ENCODE measurements at regions not wholly inside any gene's neighbourhood (a gene's known extent, or its start where the extent isn't known, plus 50 kb on each side); places are given as distances from the start of the nearest gene placed in this dataset.

DNA sequence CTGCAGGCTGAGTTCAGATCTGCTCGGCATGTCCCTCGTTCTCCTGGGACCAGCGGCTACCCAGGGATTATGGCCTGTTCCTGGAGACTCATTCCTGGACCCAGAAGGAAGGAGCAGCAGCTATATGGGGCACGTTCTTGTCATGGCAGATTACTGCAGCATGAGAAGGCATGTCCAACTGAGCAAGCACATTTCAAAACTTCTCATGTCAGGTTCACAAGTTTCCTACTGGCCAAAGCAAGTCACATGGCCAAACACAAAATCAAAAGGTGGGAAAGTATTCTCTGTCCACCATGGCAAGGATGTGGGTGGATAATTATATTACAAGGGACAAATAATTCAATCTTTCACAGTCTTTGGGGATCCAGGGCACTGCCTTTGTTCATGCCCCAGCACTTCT, 71.9 kb upstream of the C15orf39 start:
- no peaks in the 10 kb centered on the region for H3K9me3 ChIP-seq
- TF ChIP-seq, protein P1, sequence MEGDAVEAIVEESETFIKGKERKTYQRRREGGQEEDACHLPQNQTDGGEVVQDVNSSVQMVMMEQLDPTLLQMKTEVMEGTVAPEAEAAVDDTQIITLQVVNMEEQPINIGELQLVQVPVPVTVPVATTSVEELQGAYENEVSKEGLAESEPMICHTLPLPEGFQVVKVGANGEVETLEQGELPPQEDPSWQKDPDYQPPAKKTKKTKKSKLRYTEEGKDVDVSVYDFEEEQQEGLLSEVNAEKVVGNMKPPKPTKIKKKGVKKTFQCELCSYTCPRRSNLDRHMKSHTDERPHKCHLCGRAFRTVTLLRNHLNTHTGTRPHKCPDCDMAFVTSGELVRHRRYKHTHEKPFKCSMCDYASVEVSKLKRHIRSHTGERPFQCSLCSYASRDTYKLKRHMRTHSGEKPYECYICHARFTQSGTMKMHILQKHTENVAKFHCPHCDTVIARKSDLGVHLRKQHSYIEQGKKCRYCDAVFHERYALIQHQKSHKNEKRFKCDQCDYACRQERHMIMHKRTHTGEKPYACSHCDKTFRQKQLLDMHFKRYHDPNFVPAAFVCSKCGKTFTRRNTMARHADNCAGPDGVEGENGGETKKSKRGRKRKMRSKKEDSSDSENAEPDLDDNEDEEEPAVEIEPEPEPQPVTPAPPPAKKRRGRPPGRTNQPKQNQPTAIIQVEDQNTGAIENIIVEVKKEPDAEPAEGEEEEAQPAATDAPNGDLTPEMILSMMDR (IDR thresholded peaks at IDR 0.05): no peak
- TF ChIP-seq EP300 (IDR thresholded peaks at IDR 0.05): no peak
- TF ChIP-seq POLR2A (IDR thresholded peaks at IDR 0.05; ENCODE audit: low read depth): no peak
- no peak for TF ChIP-seq POLR2AphosphoS5 (IDR thresholded peaks at IDR 0.05)
- peaks cover 0 to 5% (median 4%) of the 10 kb centered on the region in 4 donors for H3K4me1 ChIP-seq
- H3K4me3 ChIP-seq: no peak overlapping the region
- intact Hi-C loops (cut with DNase I): no loop called here
- no peak for DNase-seq (ENCODE audit: extremely low spot score)
- no peak overlapping the region for H3K27ac ChIP-seq (replicated peaks in 1 of 4)
- 79% methylated on average over 4 of the region's 4 CpGs for WGBS
- no peaks in the 10 kb centered on the region for H3K27me3 ChIP-seq
- no peaks in the 10 kb centered on the region for H3K36me3 ChIP-seq

DNA sequence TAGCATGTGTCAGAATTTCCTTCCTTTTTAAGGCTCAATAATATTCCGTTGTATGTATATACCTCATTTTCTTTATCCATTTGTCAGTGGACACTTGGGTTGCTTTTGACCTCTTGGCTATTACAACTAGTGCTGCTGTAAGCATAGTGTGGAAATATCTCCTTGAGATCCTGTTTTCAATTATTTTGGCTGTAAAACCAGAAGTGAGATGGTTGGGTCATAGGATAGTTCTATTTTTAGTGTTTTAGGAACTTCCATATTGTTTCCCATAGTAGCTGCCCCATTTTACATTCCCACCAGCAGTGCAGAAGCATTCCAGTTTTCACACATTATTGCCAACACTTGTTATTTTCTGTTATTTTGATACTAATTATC, 70.4 kb upstream of the C15orf39 start:
- Histone ChIP-seq H3K36me3 (no peaks in the 10 kb centered on the region), H3K27me3 (no peaks in the 10 kb centered on the region), H3K4me1 (no peaks in the 10 kb centered on the region), H3K9me3 (no peaks in the 10 kb centered on the region), H3K27ac (replicated peaks in 1 of 4) (no peak overlapping the region), H3K4me3 (no peak overlapping the region)
- TF ChIP-seq, protein P1 (IDR thresholded peaks at IDR 0.05): no peak
- TF ChIP-seq EP300 (IDR thresholded peaks at IDR 0.05) (no peak), POLR2AphosphoS5 (IDR thresholded peaks at IDR 0.05) (no peak), POLR2A (IDR thresholded peaks at IDR 0.05; ENCODE audit: low read depth) (no peak)
- WGBS: 91% methylated on average over 1 of the region's 1 CpG
- intact Hi-C loops (cut with DNase I): no loop called here
- no peak for DNase-seq (ENCODE audit: extremely low spot score)

DNA sequence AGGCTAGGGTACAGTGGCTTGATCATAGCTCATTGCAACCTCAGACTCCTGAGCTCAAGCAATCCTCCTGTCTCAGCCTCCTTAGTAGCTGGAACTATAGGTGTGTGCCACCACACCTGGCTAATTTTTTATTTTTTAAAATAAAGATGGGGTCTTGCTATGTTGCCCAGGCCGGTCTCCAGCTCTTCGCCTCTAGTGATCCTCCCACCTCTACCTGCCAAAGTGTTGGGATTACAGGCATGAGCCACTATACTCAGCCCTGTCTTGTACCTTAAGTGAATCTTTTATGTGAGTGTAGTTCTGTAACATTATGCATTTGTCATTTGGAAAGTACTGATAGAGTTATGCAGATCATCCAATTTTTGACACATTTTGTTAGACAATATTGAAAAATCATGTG, 66.9 kb upstream of the C15orf39 start:
- no peak overlapping the region for H3K4me3 ChIP-seq
- WGBS: 100% methylated on average over 2 of the region's 2 CpGs
- no peaks in the 10 kb centered on the region for H3K27me3 ChIP-seq
- H3K9me3 ChIP-seq: no peaks in the 10 kb centered on the region
- no peaks in the 10 kb centered on the region for H3K4me1 ChIP-seq
- H3K36me3 ChIP-seq: no peaks in the 10 kb centered on the region
- intact Hi-C loops (cut with DNase I): no loop called here
- TF ChIP-seq, protein P1 (IDR thresholded peaks at IDR 0.05): no peak
- TF ChIP-seq EP300 (IDR thresholded peaks at IDR 0.05): no peak
- no peak for TF ChIP-seq POLR2A (IDR thresholded peaks at IDR 0.05; ENCODE audit: low read depth)
- TF ChIP-seq POLR2AphosphoS5 (IDR thresholded peaks at IDR 0.05): no peak
- no peak overlapping the region for H3K27ac ChIP-seq (replicated peaks in 1 of 4)
- no peak for DNase-seq (ENCODE audit: extremely low spot score)

DNA sequence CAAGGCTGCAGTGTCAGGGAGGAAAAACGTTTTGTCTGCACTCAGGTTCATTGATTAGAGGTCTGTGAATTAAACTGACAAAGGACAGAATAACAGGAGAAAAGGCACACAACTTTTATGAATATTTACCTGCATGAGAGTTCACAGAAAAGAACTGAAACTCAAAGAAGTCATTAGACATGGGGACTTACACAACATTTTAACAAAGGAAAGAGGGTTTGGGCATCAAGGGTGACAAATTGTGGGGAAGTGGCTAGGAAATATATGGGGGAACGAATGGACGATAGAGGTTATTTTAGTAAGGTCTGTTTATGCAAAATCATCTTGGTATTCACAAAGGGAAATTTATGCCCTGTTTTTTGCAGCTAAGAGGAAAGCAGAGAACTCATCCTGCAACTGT, 65.6 kb upstream of the C15orf39 start:
- Histone ChIP-seq H3K9me3 (no peaks in the 10 kb centered on the region), H3K36me3 (no peaks in the 10 kb centered on the region), H3K4me3 (no peak overlapping the region), H3K27me3 (no peaks in the 10 kb centered on the region), H3K27ac (replicated peaks in 1 of 4) (no peak overlapping the region), H3K4me1 (no peaks in the 10 kb centered on the region)
- no peak for TF ChIP-seq EP300 (IDR thresholded peaks at IDR 0.05)
- no peak for TF ChIP-seq POLR2A (IDR thresholded peaks at IDR 0.05; ENCODE audit: low read depth)
- TF ChIP-seq POLR2AphosphoS5 (IDR thresholded peaks at IDR 0.05): no peak
- intact Hi-C loops (cut with DNase I): no loop called here
- no peak for DNase-seq (ENCODE audit: extremely low spot score)
- WGBS: 51% methylated on average over 3 of the region's 3 CpGs

DNA sequence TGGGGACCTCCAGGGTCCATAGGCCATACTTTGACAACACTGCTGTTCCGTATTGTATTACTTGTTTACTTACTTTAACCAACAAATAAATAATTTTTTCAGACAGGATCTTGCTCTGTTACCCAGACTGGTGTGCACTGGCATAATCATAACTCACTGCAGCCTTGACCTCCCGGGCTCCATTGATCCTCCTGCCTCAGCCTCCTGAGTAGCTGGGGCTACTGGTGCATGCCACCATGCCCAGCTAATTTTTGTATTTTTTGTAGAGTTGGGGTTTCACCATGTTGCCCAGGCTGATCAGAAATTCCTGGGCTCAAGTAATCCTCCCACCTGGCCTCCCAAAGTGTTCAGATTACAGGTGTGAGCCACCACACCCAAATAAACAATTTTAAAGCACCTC, 64.9 kb upstream of the C15orf39 start:
- no peak for DNase-seq (ENCODE audit: extremely low spot score)
- intact Hi-C loops (cut with DNase I): no loop called here
- 98% methylated on average over 2 of the region's 2 CpGs for WGBS

More for the DNA sequence above, 64.9 kb upstream of the C15orf39 start:
- Histone ChIP-seq H3K27me3 (no peaks in the 10 kb centered on the region), H3K36me3 (no peaks in the 10 kb centered on the region), H3K27ac (replicated peaks in 1 of 4) (no peak overlapping the region), H3K4me3 (no peak overlapping the region), H3K4me1 (no peaks in the 10 kb centered on the region), H3K9me3 (peaks cover 0 to 3% (median 0%) of the 10 kb centered on the region in 4 donors)
- TF ChIP-seq, protein P1 (IDR thresholded peaks at IDR 0.05): no peak
- TF ChIP-seq POLR2A (IDR thresholded peaks at IDR 0.05; ENCODE audit: low read depth) (no peak), POLR2AphosphoS5 (IDR thresholded peaks at IDR 0.05) (no peak), EP300 (IDR thresholded peaks at IDR 0.05) (no peak)
